IMR-90 (cell line): ENCODE measurements at regions not wholly inside any gene's neighbourhood (a gene's known extent, or its start where the extent isn't known, plus 50 kb on each side); places are given as distances from the start of the nearest gene placed in this dataset.

Source experiments
- ATAC-seq: fragments of 200-7000 bp; cut with Tn5 transposase; 2 replicates; pipeline ENCODE4 v1.9.1; 2020; ENCODE audit warnings: low read depth, mild to moderate bottlenecking, moderate library complexity
- BruUV-seq: library from RNA; stranded (reverse); fragments of 400-500 nt; replicated peaks from 2 replicates; lab custom pipeline; 2021; lab: Mats Ljungman, UMichigan
- CTCF ChIA-PET: fragments of 300-600 bp; formaldehyde crosslinking; extraction: SDS; loops from one replicate; lab custom pipeline; 2021; ENCODE audit warnings: antibody characterized with exemption; lab: Yijun Ruan, JAX
- POLR2A ChIA-PET: fragments of 300-600 bp; sonication (Branson Sonifier 250); formaldehyde crosslinking; loops from one replicate; lab custom pipeline; 2022; ENCODE audit warnings: antibody characterized with exemption; ENCODE audit not compliant: unreplicated experiment; lab: Charles Lee
- DNase-seq: peaks from one replicate; pipeline ENCODE4 v3.0.0; 2013
- H2AFZ ChIP-seq: replicated peaks from 2 replicates; pipeline ENCODE3; 2013; ENCODE audit warnings: low read length, mild to moderate bottlenecking; ENCODE audit not compliant: poor library complexity
- H2AK5ac ChIP-seq: 2 replicates; pipeline ENCODE4 v1.6.1; 2013; ENCODE audit warnings: low read depth, low read length, inconsistent platforms
- H2AK9ac ChIP-seq: replicated peaks from 2 replicates; pipeline ENCODE3; 2013; ENCODE audit warnings: mild to moderate bottlenecking, low read depth, low read length, moderate library complexity; ENCODE audit not compliant: poor library complexity
- H2BK120ac ChIP-seq: 2 replicates; pipeline ENCODE4 v1.6.1; 2013; ENCODE audit warnings: low read depth, low read length, inconsistent platforms
- H2BK15ac ChIP-seq: 3 replicates; pipeline ENCODE4 v1.6.1; 2013; ENCODE audit warnings: low read depth, low read length, inconsistent platforms
- H2BK20ac ChIP-seq: 2 replicates; pipeline ENCODE4 v1.6.1; 2013; ENCODE audit warnings: low read depth, mild to moderate bottlenecking, inconsistent platforms, low read length, moderate library complexity
- H2BK5ac ChIP-seq: 2 replicates; pipeline ENCODE4 v1.6.1; 2013; ENCODE audit warnings: mild to moderate bottlenecking, low read depth, low read length, inconsistent platforms; ENCODE audit not compliant: poor library complexity, severe bottlenecking
- H3K14ac ChIP-seq: replicated peaks from 2 replicates; pipeline ENCODE4 v1.6.1; 2013; ENCODE audit warnings: low read depth, low read length, inconsistent platforms
- H3K18ac ChIP-seq: 2 replicates; pipeline ENCODE4 v1.6.1; 2013; ENCODE audit warnings: low read depth, low read length, control low read depth
- H3K23ac ChIP-seq: 2 replicates; pipeline ENCODE4 v1.6.1; 2013; ENCODE audit warnings: low read depth, low read length, inconsistent platforms
- H3K27ac ChIP-seq: 2 replicates; pipeline ENCODE4 v1.5.1; 2013; ENCODE audit warnings: mild to moderate bottlenecking, control low read depth, low read length; ENCODE audit not compliant: insufficient read depth
- H3K27me3 ChIP-seq: 2 replicates; pipeline ENCODE4 v1.6.1; 2013; ENCODE audit warnings: low read length; ENCODE audit not compliant: control insufficient read depth, insufficient read depth
- H3K36me3 ChIP-seq: 2 replicates; pipeline ENCODE4 v1.6.1; 2013; ENCODE audit warnings: low read length, mixed read lengths; ENCODE audit not compliant: control insufficient read depth, insufficient read depth
- H3K4ac ChIP-seq: 2 replicates; pipeline ENCODE4 v1.6.1; 2013; ENCODE audit warnings: low read depth, low read length, inconsistent platforms
- H3K4me1 ChIP-seq: 2 replicates; pipeline ENCODE4 v1.6.1; 2013; ENCODE audit warnings: low read length, mixed read lengths; ENCODE audit not compliant: control insufficient read depth, insufficient read depth
- H3K4me2 ChIP-seq: 2 replicates; pipeline ENCODE4 v1.6.1; 2013; ENCODE audit warnings: low read depth, mild to moderate bottlenecking, control low read depth, low read length, moderate library complexity
- H3K4me3 ChIP-seq: 2 replicates; pipeline ENCODE4 v1.5.1; 2013; ENCODE audit warnings: low read depth, mild to moderate bottlenecking, control low read depth, low read length, moderate library complexity; ENCODE audit not compliant: insufficient read depth
- H3K56ac ChIP-seq: 2 replicates; pipeline ENCODE4 v1.6.1; 2013; ENCODE audit warnings: low read length, inconsistent platforms; ENCODE audit not compliant: insufficient read depth; ENCODE audit errors: extremely low read depth
- H3K79me1 ChIP-seq, 2 experiments: 2 replicates each; pipeline ENCODE4 v1.6.1; 2013; ENCODE audit warnings: low read length in 2 of 2, inconsistent platforms in 1 of 2, low read depth in 1 of 2
- H3K9ac ChIP-seq: 2 replicates; pipeline ENCODE4 v1.6.1; 2013; ENCODE audit warnings: low read depth, low read length, control low read depth
- H3K9me1 ChIP-seq: 2 replicates; pipeline ENCODE4 v1.6.1; 2013; ENCODE audit warnings: low read length, inconsistent platforms; ENCODE audit not compliant: insufficient read depth
- H3K9me3 ChIP-seq: 2 replicates; pipeline ENCODE4 v1.6.1; 2013; ENCODE audit warnings: low read length; ENCODE audit not compliant: control insufficient read depth, insufficient read depth
- H4K20me1 ChIP-seq: 2 replicates; pipeline ENCODE4 v1.6.1; 2013; ENCODE audit warnings: low read length, inconsistent platforms; ENCODE audit not compliant: insufficient read depth
- H4K5ac ChIP-seq: 2 replicates; pipeline ENCODE4 v1.6.1; 2013; ENCODE audit warnings: mild to moderate bottlenecking, low read depth, low read length, control low read depth
- H4K8ac ChIP-seq, 2 experiments: 2 replicates each; pipeline ENCODE4 v1.6.1; 2013; ENCODE audit warnings: low read depth in 2 of 2, low read length in 2 of 2, control low read depth in 1 of 2, inconsistent platforms in 1 of 2
- H4K91ac ChIP-seq: 2 replicates; pipeline ENCODE4 v1.6.1; 2013; ENCODE audit warnings: low read depth, low read length, inconsistent platforms; ENCODE audit not compliant: insufficient read depth
- BHLHE40 ChIP-seq: fragments of 150-350 bp; IDR thresholded peaks from 2 replicates; pipeline ENCODE4 v1.6.1; 2016; ENCODE audit warnings: mild to moderate bottlenecking, low read depth, low read length
- CHD1 ChIP-seq: IDR thresholded peaks from 2 replicates; pipeline ENCODE4 v1.6.1; 2012; ENCODE audit warnings: low read depth, low read length, improper control_type of control experiment
- FOS ChIP-seq: fragments of 150-350 bp; IDR thresholded peaks from 2 replicates; pipeline ENCODE4 v1.6.1; 2016; ENCODE audit warnings: low read depth, low read length
- MAFK ChIP-seq: IDR thresholded peaks from 2 replicates; pipeline ENCODE4 v1.6.1; 2012; ENCODE audit warnings: low read depth, low read length, improper control_type of control experiment
- MXI1 ChIP-seq: IDR thresholded peaks from 2 replicates; pipeline ENCODE4 v1.6.1; 2012; ENCODE audit warnings: low read depth, mild to moderate bottlenecking, low read length, moderate library complexity, borderline replicate concordance
- NFE2L2 ChIP-seq: fragments of 150-350 bp; IDR thresholded peaks from 2 replicates; pipeline ENCODE4 v1.6.1; 2016; ENCODE audit warnings: low read depth, mild to moderate bottlenecking, low read length
- POLR2A ChIP-seq: IDR thresholded peaks from 2 replicates; pipeline ENCODE4 v1.6.1; 2012; ENCODE audit warnings: mild to moderate bottlenecking, low read depth, low read length
- RAD21 ChIP-seq: IDR thresholded peaks from 2 replicates; pipeline ENCODE4 v1.6.1; 2012; ENCODE audit warnings: low read length, improper control_type of control experiment
- RCOR1 ChIP-seq: IDR thresholded peaks from 2 replicates; pipeline ENCODE4 v1.6.1; 2012; ENCODE audit warnings: mild to moderate bottlenecking, low read length, improper control_type of control experiment; ENCODE audit not compliant: insufficient replicate concordance
- SMC3 ChIP-seq: fragments of 150-350 bp; IDR thresholded peaks from 2 replicates; pipeline ENCODE4 v1.6.1; 2016; ENCODE audit warnings: low read depth, mild to moderate bottlenecking, antibody characterized with exemption, low read length, moderate library complexity
- USF2 ChIP-seq: fragments of 150-350 bp; IDR thresholded peaks from 2 replicates; pipeline ENCODE4 v1.6.1; 2017; ENCODE audit warnings: mild to moderate bottlenecking, antibody characterized with exemption, low read length, low read depth
- dilution Hi-C: fragments of 300-500 bp; cut with HindIII; formaldehyde crosslinking; loops from one replicate; pipeline ENCODE4 v1.14.3; 2018; ENCODE audit warnings: low sequenced_read_pairs; ENCODE audit not compliant: unreplicated experiment
- in situ Hi-C: fragments of 300-500 bp; cut with MboI; formaldehyde crosslinking; loops from 3 replicates; pipeline ENCODE4 v1.14.3; 2019; ENCODE audit warnings: low sequenced_read_pairs, inconsistent platforms, mixed read lengths
- intact Hi-C: fragments of 100-400 bp; cut with micrococcal nuclease; formaldehyde crosslinking; loops from 2 replicates; pipeline ENCODE4 v1.10.0; 2022

DNA sequence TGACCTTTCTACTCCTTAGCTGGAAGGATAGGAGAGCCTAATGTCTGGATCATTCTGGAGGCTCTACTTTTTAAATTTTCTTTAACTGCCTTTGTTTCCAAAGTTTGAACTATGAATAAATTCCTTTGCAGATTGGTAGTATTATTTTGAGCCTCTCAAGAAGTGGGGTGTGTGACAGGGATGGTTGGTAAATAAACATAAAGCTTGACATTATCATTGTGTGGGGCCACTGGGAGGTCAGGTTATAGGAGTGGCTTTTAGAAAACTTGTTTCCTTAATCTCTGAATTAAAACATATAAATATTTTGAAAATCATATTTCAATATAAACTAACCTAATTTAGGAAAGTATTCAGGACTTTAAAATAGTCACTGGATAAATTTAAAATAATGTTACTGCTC lies 89.3 kb downstream of the OTOL1 start:
- H3K4me3 ChIP-seq: no peak overlapping the region
- no peak overlapping the region for H3K14ac ChIP-seq
- H4K91ac ChIP-seq: no peak overlapping the region
- no peak overlapping the region for H4K8ac ChIP-seq
- no peaks in the 10 kb centered on the region for H3K36me3 ChIP-seq
- no peak overlapping the region for H3K23ac ChIP-seq
- H2BK5ac ChIP-seq: no peak overlapping the region
- H3K4me1 ChIP-seq: no peaks in the 10 kb centered on the region
- no peak overlapping the region for H3K18ac ChIP-seq
- no peak overlapping the region for H3K9ac ChIP-seq
- H2AK9ac ChIP-seq: no peak overlapping the region
- DNase-seq (no peak), ATAC-seq (no peak)
- H3K27me3 ChIP-seq: no peaks in the 10 kb centered on the region
- H3K56ac ChIP-seq: no peak overlapping the region
- peaks cover 4% of the 10 kb centered on the region; the same call in 1 of the 2 replicates for H3K9me3 ChIP-seq
- BruUV-seq: no TSS peak
- dilution Hi-C loops: no loop called here
- TF ChIP-seq BHLHE40: no peak
- no peak for TF ChIP-seq SMC3
- no peak for TF ChIP-seq FOS
- TF ChIP-seq RAD21: no peak
- no peak for TF ChIP-seq RCOR1
- TF ChIP-seq MAFK: no peak
- no peak for TF ChIP-seq NFE2L2
- no peak for TF ChIP-seq MXI1
- TF ChIP-seq CHD1: no peak
- TF ChIP-seq USF2: no peak
- no peak for TF ChIP-seq POLR2A
- H2BK15ac ChIP-seq: no peak overlapping the region
- in situ Hi-C loops: no loop called here
- no peaks in the 10 kb centered on the region for H3K79me1 ChIP-seq
- no peak overlapping the region for H3K27ac ChIP-seq
- no peak overlapping the region for H2BK20ac ChIP-seq
- no peaks in the 10 kb centered on the region for H4K20me1 ChIP-seq
- H3K4ac ChIP-seq: no peak overlapping the region
- H2BK120ac ChIP-seq: no peak overlapping the region
- intact Hi-C loops: no loop called here
- no peak overlapping the region for H3K4me2 ChIP-seq
- ChIA-PET CTCF (no interaction called here), POLR2A (no interaction called here)
- no peak overlapping the region for H2AFZ ChIP-seq
- H2AK5ac ChIP-seq: no peak overlapping the region
- no peak overlapping the region for H4K5ac ChIP-seq
- no peaks in the 10 kb centered on the region for H3K9me1 ChIP-seq
